ENCODE measurements at regions not wholly inside any gene's neighbourhood (a gene's known extent, or its start where the extent isn't known, plus 50 kb on each side); places are given as distances from the start of the nearest gene placed in this dataset.

GRCh38 chr1:181151378-181152326 lies 63.2 kb downstream of the IER5 start:
- TF ChIP-seq POLR2AphosphoS5 (IDR thresholded peaks at IDR 0.05; ENCODE audit: low read depth, low read length) (no peak), POLR2A (IDR thresholded peaks at IDR 0.05; ENCODE audit: low read depth, low read length) (no peak), TAF1 (IDR thresholded peaks at IDR 0.05; ENCODE audit: low read depth, low read length) (no peak), POU2F2 (IDR thresholded peaks at IDR 0.05; ENCODE audit: low read depth, low read length) (no peak), SPI1 (IDR thresholded peaks at IDR 0.05; ENCODE audit: low read depth, low read length) (no peak)

Data from GM12891 (cell line).